H9 (cell line): ENCODE measurements at regions not wholly inside any gene's neighbourhood (a gene's known extent, or its start where the extent isn't known, plus 50 kb on each side); places are given as distances from the start of the nearest gene placed in this dataset.
"Not testable (repeated sequence)": the region's sequence is repeated elsewhere in the genome, so short reads cannot be mapped to it uniquely, and the experiment has no call there.

Experiments
- DNase-seq: peaks from one replicate; pipeline ENCODE4 v3.0.0-alpha.2; 2017
- H2AFZ ChIP-seq: one replicate; pipeline ENCODE4 v1.6.1; 2013; ENCODE audit warnings: mild to moderate bottlenecking, low read length, control low read depth, moderate library complexity
- H2AK5ac ChIP-seq: 2 replicates; pipeline ENCODE4 v1.6.1; 2013; ENCODE audit warnings: low read length, control low read depth, mixed read lengths; ENCODE audit not compliant: insufficient read length
- H2BK120ac ChIP-seq: one replicate; pipeline ENCODE4 v1.6.1; 2013; ENCODE audit warnings: low read depth, mild to moderate bottlenecking, low read length, control low read depth, inconsistent platforms; ENCODE audit not compliant: poor library complexity, severe bottlenecking
- H2BK12ac ChIP-seq: 2 replicates; pipeline ENCODE4 v1.6.1; 2013; ENCODE audit warnings: low read length, control low read depth, mixed read lengths, low read depth; ENCODE audit not compliant: insufficient read length
- H2BK15ac ChIP-seq: 2 replicates; pipeline ENCODE4 v1.6.1; 2013; ENCODE audit warnings: low read depth, low read length, control low read depth
- H2BK20ac ChIP-seq: one replicate; pipeline ENCODE4 v1.6.1; 2013; ENCODE audit warnings: low read depth, mild to moderate bottlenecking, low read length, control low read depth, inconsistent platforms; ENCODE audit not compliant: poor library complexity, severe bottlenecking
- H2BK5ac ChIP-seq: 2 replicates; pipeline ENCODE4 v1.6.1; 2013; ENCODE audit warnings: low read length, control low read depth, mixed read lengths; ENCODE audit not compliant: insufficient read length
- H3K14ac ChIP-seq: 2 replicates; pipeline ENCODE4 v1.6.1; 2013; ENCODE audit warnings: low read length, control low read depth; ENCODE audit not compliant: insufficient read depth
- H3K18ac ChIP-seq: 2 replicates; pipeline ENCODE4 v1.6.1; 2013; ENCODE audit warnings: low read depth, mild to moderate bottlenecking, mixed read lengths, low read length, control low read depth; ENCODE audit not compliant: insufficient read length
- H3K23ac ChIP-seq: 2 replicates; pipeline ENCODE4 v1.6.1; 2013; ENCODE audit warnings: low read length, control low read depth, mixed read lengths, low read depth; ENCODE audit not compliant: insufficient read length
- H3K23me2 ChIP-seq: 2 replicates; pipeline ENCODE4 v1.6.1; 2013; ENCODE audit warnings: low read depth, mild to moderate bottlenecking, mixed read lengths, low read length, control low read depth; ENCODE audit not compliant: insufficient read length, poor library complexity, severe bottlenecking
- H3K27ac ChIP-seq: 2 replicates; pipeline ENCODE4 v1.5.1; 2013; ENCODE audit warnings: low read length, control low read depth, mixed read lengths, low read depth; ENCODE audit not compliant: insufficient read length
- H3K27me3 ChIP-seq: 2 replicates; pipeline ENCODE4 v1.6.1; 2013; ENCODE audit warnings: low read length, control low read depth, inconsistent platforms; ENCODE audit not compliant: insufficient read depth
- H3K4ac ChIP-seq: 2 replicates; pipeline ENCODE4 v1.6.1; 2013; ENCODE audit warnings: low read depth, mild to moderate bottlenecking, control low read depth, inconsistent platforms, low read length, moderate library complexity
- H3K4me1 ChIP-seq: 2 replicates; pipeline ENCODE4 v1.6.1; 2013; ENCODE audit warnings: low read length, control low read depth, inconsistent platforms; ENCODE audit not compliant: insufficient read depth
- H3K4me2 ChIP-seq: 2 replicates; pipeline ENCODE4 v1.6.1; 2013; ENCODE audit warnings: low read length, control low read depth, mixed read lengths; ENCODE audit not compliant: insufficient read length, insufficient read depth
- H3K56ac ChIP-seq: 2 replicates; pipeline ENCODE4 v1.6.1; 2013; ENCODE audit warnings: low read depth, mild to moderate bottlenecking, mixed read lengths, low read length, control low read depth; ENCODE audit not compliant: insufficient read length
- H3K79me1 ChIP-seq: 2 replicates; pipeline ENCODE4 v1.6.1; 2013; ENCODE audit warnings: low read depth, mild to moderate bottlenecking, moderate library complexity, low read length, control low read depth, inconsistent platforms; ENCODE audit not compliant: insufficient read depth, poor library complexity, severe bottlenecking
- H3K79me2 ChIP-seq: 2 replicates; pipeline ENCODE4 v1.6.1; 2013; ENCODE audit warnings: low read length, control low read depth, inconsistent platforms; ENCODE audit not compliant: insufficient read depth
- H3K9ac ChIP-seq: 2 replicates; pipeline ENCODE4 v1.6.1; 2013; ENCODE audit warnings: low read length, control low read depth, mixed read lengths; ENCODE audit not compliant: insufficient read length; ENCODE audit errors: extremely low read depth
- H3K9me3 ChIP-seq: one replicate; pipeline ENCODE4 v1.6.1; 2013; ENCODE audit warnings: low read depth, low read length, inconsistent platforms; ENCODE audit not compliant: control insufficient read depth
- H3T11ph ChIP-seq: one replicate; pipeline ENCODE4 v1.6.1; 2013; ENCODE audit warnings: mild to moderate bottlenecking, low read length, control low read depth, inconsistent platforms
- H4K20me1 ChIP-seq: one replicate; pipeline ENCODE4 v1.6.1; 2013; ENCODE audit not compliant: control insufficient read depth, insufficient read length, insufficient read depth
- H4K5ac ChIP-seq: 2 replicates; pipeline ENCODE4 v1.6.1; 2013; ENCODE audit warnings: low read depth, mild to moderate bottlenecking, mixed read lengths, low read length, control low read depth; ENCODE audit not compliant: insufficient read length
- H4K8ac ChIP-seq: replicated peaks from 2 replicates; pipeline ENCODE4 v1.6.1; 2013; ENCODE audit warnings: low read length, control low read depth, mixed read lengths, low read depth; ENCODE audit not compliant: insufficient read length
- H4K91ac ChIP-seq: 2 replicates; pipeline ENCODE4 v1.6.1; 2013; ENCODE audit warnings: low read depth, mild to moderate bottlenecking, moderate library complexity, mixed read lengths, low read length, control low read depth; ENCODE audit not compliant: insufficient read length
- H3K27ac Mint-ChIP-seq, 3 experiments: 2 replicates in 2 of 3; 3 replicates in 1 of 3; pipeline ENCODE4 v1.8.0; 2020 to 2021; ENCODE audit warnings: mixed read lengths in 3 of 3, mild to moderate bottlenecking in 1 of 3, moderate library complexity in 1 of 3
- H3K27me3 Mint-ChIP-seq: 2 replicates; pipeline ENCODE4 v1.8.0; 2021; ENCODE audit warnings: low read depth, mild to moderate bottlenecking, moderate library complexity, mixed read lengths
- H3K36me3 Mint-ChIP-seq, 3 experiments: 2 replicates in 2 of 3; 3 replicates in 1 of 3; pipeline ENCODE4 v1.8.0; 2020 to 2021; ENCODE audit warnings: low read depth in 3 of 3, mixed read lengths in 3 of 3; ENCODE audit not compliant: insufficient read depth in 1 of 3
- H3K4me1 Mint-ChIP-seq, 2 experiments: 2 replicates each; pipeline ENCODE4 v1.8.0; 2020; ENCODE audit warnings: mixed read lengths in 2 of 2
- H3K4me3 Mint-ChIP-seq, 2 experiments: 2 replicates in 1 of 2; 3 replicates in 1 of 2; pipeline ENCODE4 v1.8.0; 2020 to 2021; ENCODE audit warnings: mild to moderate bottlenecking in 2 of 2, mixed read lengths in 2 of 2, moderate library complexity in 1 of 2
- H3K9me3 Mint-ChIP-seq, 2 experiments: 2 replicates in 1 of 2; 3 replicates in 1 of 2; pipeline ENCODE4 v1.8.0; 2020; ENCODE audit warnings: mild to moderate bottlenecking in 2 of 2, mixed read lengths in 2 of 2, moderate library complexity in 1 of 2
- WGBS: extraction: QIAGEN DNeasy Blood & Tissue Kit; methylation state at CpG from one replicate; pipeline ENCODE4 v1.1.7; 2013; ENCODE audit warnings: missing lambda C conversion rate, low lambda C conversion rate, mixed read lengths; ENCODE audit not compliant: insufficient read length; ENCODE audit errors: extremely low coverage; 5-methylcytosine and 5-hydroxymethylcytosine counted together

DNA sequence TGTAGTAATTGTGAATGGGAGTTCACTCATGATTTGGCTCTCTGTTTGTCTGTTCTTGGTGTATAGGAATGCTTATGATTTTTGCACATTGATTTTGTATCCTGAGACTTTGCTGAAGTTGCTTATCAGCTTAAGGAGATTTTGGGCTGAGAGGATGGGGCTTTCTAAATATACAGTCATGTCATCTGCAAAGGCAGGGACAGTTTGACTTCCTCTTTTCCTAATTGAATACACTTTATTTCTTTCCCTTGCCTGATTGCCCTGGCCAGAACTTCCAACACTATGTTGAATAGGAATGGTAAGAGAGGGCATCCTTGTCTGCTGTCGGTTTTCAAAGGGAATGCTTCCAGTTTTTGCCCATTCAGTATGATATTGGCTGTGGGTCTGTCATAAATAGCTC lies 51.9 kb upstream of the ARHGAP29 start:
- no CpG with 5 or more reads among the region's 1 CpG for WGBS

More for the DNA sequence above, 51.9 kb upstream of the ARHGAP29 start:
- not testable (repeated sequence) for H3K9me3 Mint-ChIP-seq, H3K27ac ChIP-seq, H2BK120ac ChIP-seq, H4K91ac ChIP-seq, H3K79me1 ChIP-seq, H3K23me2 ChIP-seq, H2AK5ac ChIP-seq, H3K56ac ChIP-seq, H4K20me1 ChIP-seq, H3K27me3 ChIP-seq, H3K9me3 ChIP-seq, H3K4me1 ChIP-seq, H4K8ac ChIP-seq, H3K4ac ChIP-seq, H3K36me3 Mint-ChIP-seq, H4K5ac ChIP-seq, DNase-seq, H3K23ac ChIP-seq, H3K79me2 ChIP-seq, H3K27ac Mint-ChIP-seq, H3T11ph ChIP-seq, H3K4me1 Mint-ChIP-seq, H3K14ac ChIP-seq, H3K4me3 Mint-ChIP-seq, H2BK20ac ChIP-seq, H3K9ac ChIP-seq, H2AFZ ChIP-seq, H2BK5ac ChIP-seq, H2BK12ac ChIP-seq, H3K18ac ChIP-seq, H3K4me2 ChIP-seq, H2BK15ac ChIP-seq
- peaks cover 34% of the 10 kb centered on the region for H3K27me3 Mint-ChIP-seq
